Gastrocnemius medialis (tissue), 4 donors: ENCODE measurements at regions not wholly inside any gene's neighbourhood (a gene's known extent, or its start where the extent isn't known, plus 50 kb on each side); places are given as distances from the start of the nearest gene placed in this dataset.

Experiments
- ATAC-seq, 2 donors: fragments of 150-250 bp; one replicate each; pipeline ENCODE4 v1.9.1; 2016
- DNase-seq, 2 donors: peaks; one replicate each; pipeline ENCODE4 v3.0.0-alpha.2; 2019
- H3K27ac ChIP-seq, 4 donors: fragments of 200-600 bp; sonication (generic); 1 replicate in 1 of 4; 2 replicates in 3 of 4; pipeline ENCODE4 v1.5.1; 2016 to 2018; ENCODE audit warnings: mild to moderate bottlenecking in 2 of 4, moderate library complexity in 1 of 4
- H3K27me3 ChIP-seq, 3 donors: fragments of 200-600 bp; sonication (generic) in 2 of 3; 1 replicate in 1 of 3; 2 replicates in 2 of 3; pipeline versions ENCODE4 v1.5.1 to v1.6.0; 2016 to 2019; ENCODE audit warnings: mild to moderate bottlenecking in 1 of 3, moderate library complexity in 1 of 3
- H3K36me3 ChIP-seq, 2 donors: fragments of 200-600 bp; sonication (generic) in 1 of 2; one replicate each; pipeline ENCODE4 v1.5.1; 2017 to 2018
- H3K4me1 ChIP-seq, 2 donors: fragments of 200-600 bp; sonication (generic) in 1 of 2; one replicate each; pipeline ENCODE4 v1.5.1; 2016 to 2017; ENCODE audit warnings: mild to moderate bottlenecking in 2 of 2
- H3K4me3 ChIP-seq, 4 donors: fragments of 200-600 bp; sonication (generic) in 3 of 4; 1 replicate in 1 of 4; 2 replicates in 3 of 4; pipeline ENCODE4 v1.5.1; 2016 to 2019; ENCODE audit warnings: mild to moderate bottlenecking in 2 of 4
- H3K9me3 ChIP-seq, 3 donors: fragments of 200-600 bp; sonication (generic) in 2 of 3; 1 replicate in 1 of 3; 2 replicates in 2 of 3; pipeline ENCODE4 v1.5.1; 2016 to 2019
- CTCF ChIP-seq, 5 experiments: fragments of 450-650 bp in 3 of 5; fragments of 200-600 bp in 2 of 5; sonication (generic) in 2 of 5; IDR thresholded peaks in 4 of 5; conservative IDR thresholded peaks in 1 of 5; 1 replicate in 4 of 5; 2 replicates in 1 of 5; pipeline ENCODE4 v1.5.1; 2016 to 2019; ENCODE audit warnings: antibody characterized with exemption in 5 of 5, mild to moderate bottlenecking in 3 of 5, moderate library complexity in 3 of 5
- POLR2A ChIP-seq, 2 donors: fragments of 450-650 bp; IDR thresholded peaks; one replicate each; pipeline ENCODE4 v1.6.1; 2017; ENCODE audit warnings: antibody characterized with exemption in 2 of 2, mild to moderate bottlenecking in 2 of 2, moderate library complexity in 2 of 2
- in situ Hi-C, 4 donors: fragments of 200-750 bp; cut with MboI; loops; one replicate each; pipeline versions ENCODE4 v1.15.0 to v1.8.0; 2017; ENCODE audit warnings: low sequenced_read_pairs in 4 of 4
- intact Hi-C: fragments of 100-400 bp; cut with DNase I; formaldehyde crosslinking; loops from one replicate; pipeline ENCODE4 v1.15.1; 2023; ENCODE audit warnings: low total_unique reads

GRCh38 chr5:99133921-99134320 lies 205.1 kb upstream of the CHD1 start:
- Histone ChIP-seq H3K36me3 (no peaks in the 10 kb centered on the region), H3K4me3 (no peak overlapping the region), H3K27me3 (no peaks in the 10 kb centered on the region), H3K9me3 (no peaks in the 10 kb centered on the region), H3K4me1 (no peaks in the 10 kb centered on the region), H3K27ac (no peak overlapping the region)
- DNase-seq (no peak), ATAC-seq (no peak)
- in situ Hi-C loops = no loop called here
- TF ChIP-seq CTCF (IDR thresholded peaks at IDR 0.05 in 4 of 5, conservative IDR thresholded peaks at IDR 0.05 in 1 of 5) = no peak
- TF ChIP-seq POLR2A (IDR thresholded peaks at IDR 0.05) = no peak
- intact Hi-C loops = no loop called here

- DNase-seq (no peak), ATAC-seq (no peak)
- no peaks in the 10 kb centered on the region for H3K9me3 ChIP-seq
- in situ Hi-C loops = no loop called here
- H3K4me1 ChIP-seq = no peaks in the 10 kb centered on the region
- H3K4me3 ChIP-seq = no peak overlapping the region
- intact Hi-C loops = no loop called here
- H3K27me3 ChIP-seq = no peaks in the 10 kb centered on the region
- H3K27ac ChIP-seq = no peak overlapping the region
- no peaks in the 10 kb centered on the region for H3K36me3 ChIP-seq
- TF ChIP-seq CTCF (IDR thresholded peaks at IDR 0.05 in 4 of 5, conservative IDR thresholded peaks at IDR 0.05 in 1 of 5) = no peak
- no peak for TF ChIP-seq POLR2A (IDR thresholded peaks at IDR 0.05)
Observed at GRCh38 chr5:99129768-99130501, 201.1 kb upstream of the CHD1 start.

- Histone ChIP-seq H3K4me1 (no peaks in the 10 kb centered on the region), H3K27ac (no peak overlapping the region), H3K27me3 (no peaks in the 10 kb centered on the region), H3K36me3 (no peaks in the 10 kb centered on the region), H3K9me3 (no peaks in the 10 kb centered on the region), H3K4me3 (no peak overlapping the region)
- intact Hi-C loops = no loop called here
- DNase-seq (no peak), ATAC-seq (no peak)
- in situ Hi-C loops = no loop called here
- TF ChIP-seq POLR2A (IDR thresholded peaks at IDR 0.05) = no peak
- TF ChIP-seq CTCF (IDR thresholded peaks at IDR 0.05 in 4 of 5, conservative IDR thresholded peaks at IDR 0.05 in 1 of 5) = no peak
Observed at GRCh38 chr5:99122976-99123375, 194.2 kb upstream of the CHD1 start.

- H3K27ac ChIP-seq = no peak overlapping the region
- no peaks in the 10 kb centered on the region for H3K9me3 ChIP-seq
- in situ Hi-C loops = no loop called here
- intact Hi-C loops = no loop called here
- ATAC-seq (no peak), DNase-seq (no peak)
- no peaks in the 10 kb centered on the region for H3K27me3 ChIP-seq
- no peak for TF ChIP-seq CTCF (IDR thresholded peaks at IDR 0.05 in 4 of 5, conservative IDR thresholded peaks at IDR 0.05 in 1 of 5)
- no peak for TF ChIP-seq POLR2A (IDR thresholded peaks at IDR 0.05)
- no peaks in the 10 kb centered on the region for H3K4me1 ChIP-seq
- H3K4me3 ChIP-seq = no peak overlapping the region
- no peaks in the 10 kb centered on the region for H3K36me3 ChIP-seq
Observed at GRCh38 chr5:99119326-99119725, 190.5 kb upstream of the CHD1 start.

- in situ Hi-C loops = no loop called here
Observed at GRCh38 chr5:99116526-99116925, 187.7 kb upstream of the CHD1 start.

More at GRCh38 chr5:99116526-99116925, 187.7 kb upstream of the CHD1 start:
- Histone ChIP-seq H3K4me1 (no peaks in the 10 kb centered on the region), H3K9me3 (no peaks in the 10 kb centered on the region), H3K27ac (no peak overlapping the region), H3K27me3 (no peaks in the 10 kb centered on the region), H3K36me3 (no peaks in the 10 kb centered on the region), H3K4me3 (no peak overlapping the region)
- DNase-seq (no peak), ATAC-seq (no peak)
- no peak for TF ChIP-seq POLR2A (IDR thresholded peaks at IDR 0.05)
- no peak for TF ChIP-seq CTCF (IDR thresholded peaks at IDR 0.05 in 4 of 5, conservative IDR thresholded peaks at IDR 0.05 in 1 of 5)
- intact Hi-C loops = no loop called here
